ENCODE measurements at regions not wholly inside any gene's neighbourhood (a gene's known extent, or its start where the extent isn't known, plus 50 kb on each side); places are given as distances from the start of the nearest gene placed in this dataset.

DNA sequence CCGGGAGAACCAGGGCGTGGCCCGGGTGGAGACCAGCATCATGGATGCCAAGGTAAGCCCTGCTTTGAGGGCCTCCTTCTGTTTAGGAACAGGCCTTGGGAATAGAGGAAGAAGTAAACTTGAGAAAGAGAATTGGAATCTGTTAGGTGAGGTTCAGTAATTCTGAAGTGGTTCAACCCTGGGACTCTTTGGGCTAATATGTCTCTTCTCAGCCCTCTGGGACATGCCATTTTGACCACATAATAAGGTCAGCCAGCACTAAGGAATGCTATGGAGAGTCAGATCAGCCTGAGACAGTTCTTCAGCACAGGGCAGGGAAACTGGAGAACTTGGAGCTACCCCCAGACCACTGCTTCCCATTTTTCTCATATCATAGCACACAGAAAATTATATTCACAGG is 63.3 kb upstream of the PRPS1 start:
- TF ChIP-seq NFIC (IDR thresholded peaks at IDR 0.05) (no peak), TAF1 (IDR thresholded peaks at IDR 0.05; ENCODE audit: low read depth) (no peak), EGR1 (IDR thresholded peaks at IDR 0.05) (no peak), RAD21 (IDR thresholded peaks at IDR 0.05; ENCODE audit: low read depth) (no peak), EP300 (IDR thresholded peaks at IDR 0.05; ENCODE audit: borderline replicate concordance) (no peak), YY1 (IDR thresholded peaks at IDR 0.05; ENCODE audit: low read depth) (no peak), TEAD4 (IDR thresholded peaks at IDR 0.05) (no peak), CEBPB (IDR thresholded peaks at IDR 0.05) (no peak), ZBTB7A (IDR thresholded peaks at IDR 0.05; ENCODE audit: low read depth) (no peak), TCF12 (IDR thresholded peaks at IDR 0.05; ENCODE audit: low read depth) (no peak), CREB1 (IDR thresholded peaks at IDR 0.05; ENCODE audit: low read depth) (no peak), FOXM1 (IDR thresholded peaks at IDR 0.05; ENCODE audit: borderline replicate concordance, low read depth) (no peak)
- TF ChIP-seq, protein P1, sequence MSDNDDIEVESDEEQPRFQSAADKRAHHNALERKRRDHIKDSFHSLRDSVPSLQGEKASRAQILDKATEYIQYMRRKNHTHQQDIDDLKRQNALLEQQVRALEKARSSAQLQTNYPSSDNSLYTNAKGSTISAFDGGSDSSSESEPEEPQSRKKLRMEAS (IDR thresholded peaks at IDR 0.05): no peak
- TF ChIP-seq, protein P2, sequence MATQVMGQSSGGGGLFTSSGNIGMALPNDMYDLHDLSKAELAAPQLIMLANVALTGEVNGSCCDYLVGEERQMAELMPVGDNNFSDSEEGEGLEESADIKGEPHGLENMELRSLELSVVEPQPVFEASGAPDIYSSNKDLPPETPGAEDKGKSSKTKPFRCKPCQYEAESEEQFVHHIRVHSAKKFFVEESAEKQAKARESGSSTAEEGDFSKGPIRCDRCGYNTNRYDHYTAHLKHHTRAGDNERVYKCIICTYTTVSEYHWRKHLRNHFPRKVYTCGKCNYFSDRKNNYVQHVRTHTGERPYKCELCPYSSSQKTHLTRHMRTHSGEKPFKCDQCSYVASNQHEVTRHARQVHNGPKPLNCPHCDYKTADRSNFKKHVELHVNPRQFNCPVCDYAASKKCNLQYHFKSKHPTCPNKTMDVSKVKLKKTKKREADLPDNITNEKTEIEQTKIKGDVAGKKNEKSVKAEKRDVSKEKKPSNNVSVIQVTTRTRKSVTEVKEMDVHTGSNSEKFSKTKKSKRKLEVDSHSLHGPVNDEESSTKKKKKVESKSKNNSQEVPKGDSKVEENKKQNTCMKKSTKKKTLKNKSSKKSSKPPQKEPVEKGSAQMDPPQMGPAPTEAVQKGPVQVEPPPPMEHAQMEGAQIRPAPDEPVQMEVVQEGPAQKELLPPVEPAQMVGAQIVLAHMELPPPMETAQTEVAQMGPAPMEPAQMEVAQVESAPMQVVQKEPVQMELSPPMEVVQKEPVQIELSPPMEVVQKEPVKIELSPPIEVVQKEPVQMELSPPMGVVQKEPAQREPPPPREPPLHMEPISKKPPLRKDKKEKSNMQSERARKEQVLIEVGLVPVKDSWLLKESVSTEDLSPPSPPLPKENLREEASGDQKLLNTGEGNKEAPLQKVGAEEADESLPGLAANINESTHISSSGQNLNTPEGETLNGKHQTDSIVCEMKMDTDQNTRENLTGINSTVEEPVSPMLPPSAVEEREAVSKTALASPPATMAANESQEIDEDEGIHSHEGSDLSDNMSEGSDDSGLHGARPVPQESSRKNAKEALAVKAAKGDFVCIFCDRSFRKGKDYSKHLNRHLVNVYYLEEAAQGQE (IDR thresholded peaks at IDR 0.05; ENCODE audit: low read depth): no peak

Data from Ishikawa (cell line).